GM21526 (cell line): ENCODE measurements at regions not wholly inside any gene's neighbourhood (a gene's known extent, or its start where the extent isn't known, plus 50 kb on each side); places are given as distances from the start of the nearest gene placed in this dataset.
"Not testable (repeated sequence)": the region's sequence is repeated elsewhere in the genome, so short reads cannot be mapped to it uniquely, and the experiment has no call there.

Source experiments
- ATAC-seq: cut with Tn5 transposase; IDR thresholded peaks from one replicate; pipeline ENCODE4 v1.9.1; 2021; ENCODE audit warnings: moderate library complexity; ENCODE audit not compliant: unreplicated experiment, low FRiP score

DNA sequence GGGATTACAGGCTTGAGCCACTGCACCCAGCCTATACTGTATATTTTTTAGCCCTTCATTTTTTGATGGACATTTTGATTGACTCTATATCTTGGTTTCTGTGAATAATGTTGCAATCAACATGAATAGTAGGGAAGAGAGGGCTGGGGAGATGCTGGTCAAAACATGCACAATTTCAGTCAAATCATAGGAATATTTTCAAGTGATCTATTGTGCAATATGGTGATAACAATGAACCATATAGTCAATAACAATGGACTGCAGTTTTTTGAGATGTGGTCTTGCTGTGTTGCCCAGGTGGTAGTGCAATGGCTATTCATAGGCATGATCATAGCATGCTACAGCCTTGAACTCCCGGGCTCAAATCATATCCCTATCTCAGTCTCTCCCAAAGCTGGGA is 264.7 kb upstream of the TMEFF2 start:
- no peak for ATAC-seq

DNA sequence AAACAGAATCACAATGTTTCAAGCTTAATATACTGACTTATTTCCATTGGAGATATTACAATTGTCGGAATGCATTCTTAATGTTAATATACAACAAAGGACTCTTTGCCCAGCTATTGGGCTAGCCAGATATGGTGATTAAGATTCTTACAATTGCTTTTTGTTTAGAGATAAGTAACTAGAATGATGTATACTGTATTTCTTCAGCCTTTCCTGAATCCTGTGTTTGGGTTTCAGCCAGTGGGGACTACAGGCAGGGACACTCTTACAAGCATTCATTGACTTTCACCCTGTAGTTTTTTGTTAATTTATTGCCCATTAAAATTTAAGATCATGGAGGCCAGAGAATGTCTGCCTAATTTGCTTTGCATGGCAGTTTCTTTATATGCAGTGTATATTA is 254.1 kb upstream of the TMEFF2 start:
- ATAC-seq = no peak

DNA sequence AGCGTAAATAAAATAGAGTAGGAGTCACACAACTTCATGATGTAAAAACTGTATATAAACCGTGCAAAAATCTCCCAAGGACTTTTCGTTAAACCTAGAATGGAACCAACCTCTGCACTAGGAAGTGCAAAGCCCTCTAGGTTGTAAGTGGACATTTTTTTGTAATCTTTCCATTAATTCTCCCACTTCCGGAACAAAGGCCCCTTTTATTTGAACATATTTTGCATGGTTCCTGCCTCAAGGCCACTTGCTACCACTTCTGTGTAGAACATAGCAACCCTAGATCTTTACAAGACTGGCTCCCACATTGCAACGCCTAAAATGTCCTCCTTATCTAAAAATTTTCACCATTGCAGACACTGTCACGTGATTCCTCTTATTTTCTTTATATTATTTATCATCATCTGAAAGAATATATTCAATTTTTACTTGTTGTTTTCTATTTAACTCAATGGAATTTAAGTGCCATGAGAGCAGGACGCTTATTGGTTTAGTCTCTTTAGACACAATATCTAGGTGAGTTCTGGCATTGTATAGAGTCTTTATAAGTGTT is 249.6 kb upstream of the TMEFF2 start:
- ATAC-seq = no peak

DNA sequence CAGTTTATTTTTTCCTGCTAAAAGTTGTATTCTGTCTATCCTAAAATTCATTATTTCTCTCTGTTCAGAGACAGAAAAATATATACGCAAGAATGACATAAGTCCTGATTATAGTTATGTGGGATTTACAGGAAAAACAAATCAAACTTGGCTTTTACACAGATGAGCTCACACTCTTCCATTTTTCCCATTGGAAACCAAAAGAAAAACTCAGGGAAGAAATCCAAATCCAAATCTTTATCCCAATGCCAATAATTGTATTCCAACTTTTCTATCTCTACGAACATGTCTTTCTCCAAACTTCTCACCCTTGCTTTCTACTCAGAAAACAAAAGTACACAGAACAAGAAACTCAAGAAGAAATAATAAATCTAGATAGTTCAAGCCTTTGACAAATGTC is 249.1 kb upstream of the TMEFF2 start:
- ATAC-seq = no peak

DNA sequence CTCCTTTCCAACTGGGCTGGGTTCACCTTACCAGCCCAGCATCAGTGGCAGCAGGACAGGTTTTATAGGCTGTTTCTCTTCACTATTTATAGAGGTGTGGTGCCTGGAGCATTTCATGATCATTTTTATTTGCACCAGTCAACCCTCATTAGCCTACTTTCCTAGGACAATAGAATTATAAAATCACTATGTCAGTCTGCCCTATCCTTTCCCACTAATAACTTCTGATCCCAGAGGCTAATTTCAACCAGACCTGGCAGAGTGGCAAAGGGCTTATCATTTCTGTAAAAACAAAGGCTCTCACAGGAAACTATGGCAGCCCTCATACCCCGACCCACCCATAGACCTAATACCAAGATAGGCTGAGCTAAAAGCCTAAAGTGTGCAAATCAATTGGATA is 243.5 kb upstream of the TMEFF2 start:
- ATAC-seq = no peak

DNA sequence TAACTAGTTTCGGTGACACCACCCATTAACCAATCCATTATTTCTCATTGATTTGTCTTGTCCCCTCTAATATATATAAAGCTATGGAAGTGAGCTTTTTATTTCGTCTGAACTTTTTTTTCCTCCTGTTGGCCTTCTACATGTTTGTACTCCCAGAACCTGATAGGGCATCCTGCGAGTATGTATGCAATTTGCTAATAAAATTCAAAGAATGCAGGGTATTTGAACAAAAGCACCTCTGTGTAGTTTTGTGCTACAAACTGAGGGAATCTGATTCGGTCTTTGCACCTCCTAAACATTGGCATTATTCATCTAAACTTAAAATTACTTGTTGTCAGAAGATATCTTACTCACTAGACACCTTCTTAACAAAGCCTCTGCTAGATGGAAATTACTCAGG is 242.9 kb upstream of the TMEFF2 start:
- ATAC-seq = no peak

DNA sequence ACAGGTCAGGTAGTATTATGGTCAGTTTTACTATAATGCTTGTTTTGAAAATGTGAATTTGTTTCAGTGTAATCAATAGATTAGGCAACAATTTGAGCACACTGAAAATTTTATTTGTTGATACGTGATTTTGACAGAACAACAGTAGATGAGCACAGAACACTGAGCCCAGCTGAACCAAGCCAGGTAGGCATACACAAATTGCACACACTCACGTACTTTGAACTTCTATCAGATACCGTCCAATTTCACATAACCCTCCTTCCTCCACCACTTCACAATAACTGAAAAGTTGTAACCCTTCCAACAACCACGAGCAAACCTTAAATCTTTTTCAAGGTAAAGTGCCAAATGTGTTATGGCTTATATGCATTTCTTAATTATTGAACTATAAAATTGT is 229.5 kb upstream of the TMEFF2 start:
- no peak for ATAC-seq

DNA sequence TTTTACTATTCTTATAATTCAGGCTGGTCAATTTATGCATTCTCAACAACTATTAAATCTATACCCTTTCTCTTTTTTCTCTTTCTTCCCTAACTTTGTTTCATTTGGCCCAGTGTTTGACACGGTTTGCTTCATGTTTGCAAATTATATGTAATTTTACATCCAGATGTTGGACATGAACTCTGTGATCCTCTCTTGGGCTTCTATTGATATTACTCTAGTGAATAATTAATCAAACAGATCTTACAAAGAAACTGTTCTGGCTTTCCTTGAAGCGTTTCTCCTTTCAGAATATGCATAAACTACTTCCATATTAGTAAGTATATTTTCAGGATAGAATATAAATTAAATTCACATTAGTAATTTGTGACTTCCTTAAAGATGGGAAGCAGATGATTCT is 225.1 kb upstream of the TMEFF2 start:
- ATAC-seq = no peak

DNA sequence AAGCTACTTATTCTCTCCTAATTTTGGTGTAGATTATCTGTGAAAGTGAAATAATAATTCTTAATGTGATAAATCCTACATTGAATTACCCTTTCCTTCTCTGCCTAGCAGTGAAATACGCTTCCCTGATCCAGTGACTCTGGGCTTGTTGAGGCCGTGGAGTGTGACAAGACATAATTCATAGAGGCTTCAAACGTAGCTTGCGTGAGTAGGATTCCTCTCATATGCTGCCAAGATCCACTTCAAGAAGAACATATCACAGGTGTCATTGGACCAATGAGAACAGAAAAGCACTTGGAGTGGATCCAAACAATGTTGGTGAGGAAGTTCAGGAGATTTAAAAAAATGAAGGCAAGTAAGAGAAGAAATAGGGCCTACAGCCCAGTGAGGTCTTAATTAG is 221.3 kb upstream of the TMEFF2 start:
- no peak for ATAC-seq

DNA sequence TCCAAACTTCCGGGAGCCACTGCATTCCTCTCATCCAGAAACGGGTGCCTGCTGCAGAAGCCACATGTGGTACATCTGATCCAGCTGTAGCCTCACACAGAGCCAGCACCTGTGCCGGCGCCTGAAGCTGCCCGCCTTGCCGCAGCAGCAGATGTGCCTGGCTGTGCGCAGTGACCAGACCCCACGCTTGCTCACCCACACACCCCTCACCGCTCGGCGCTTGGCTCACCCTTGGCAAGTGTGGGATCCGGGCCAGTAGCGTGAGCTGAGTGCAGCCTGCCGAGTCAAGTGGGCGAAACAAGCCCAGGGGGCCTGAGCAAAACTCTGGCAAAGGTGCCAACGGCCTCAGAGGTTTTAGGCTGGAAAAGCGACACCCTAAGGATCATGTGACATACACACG is 220.1 kb upstream of the TMEFF2 start:
- no peak for ATAC-seq

DNA sequence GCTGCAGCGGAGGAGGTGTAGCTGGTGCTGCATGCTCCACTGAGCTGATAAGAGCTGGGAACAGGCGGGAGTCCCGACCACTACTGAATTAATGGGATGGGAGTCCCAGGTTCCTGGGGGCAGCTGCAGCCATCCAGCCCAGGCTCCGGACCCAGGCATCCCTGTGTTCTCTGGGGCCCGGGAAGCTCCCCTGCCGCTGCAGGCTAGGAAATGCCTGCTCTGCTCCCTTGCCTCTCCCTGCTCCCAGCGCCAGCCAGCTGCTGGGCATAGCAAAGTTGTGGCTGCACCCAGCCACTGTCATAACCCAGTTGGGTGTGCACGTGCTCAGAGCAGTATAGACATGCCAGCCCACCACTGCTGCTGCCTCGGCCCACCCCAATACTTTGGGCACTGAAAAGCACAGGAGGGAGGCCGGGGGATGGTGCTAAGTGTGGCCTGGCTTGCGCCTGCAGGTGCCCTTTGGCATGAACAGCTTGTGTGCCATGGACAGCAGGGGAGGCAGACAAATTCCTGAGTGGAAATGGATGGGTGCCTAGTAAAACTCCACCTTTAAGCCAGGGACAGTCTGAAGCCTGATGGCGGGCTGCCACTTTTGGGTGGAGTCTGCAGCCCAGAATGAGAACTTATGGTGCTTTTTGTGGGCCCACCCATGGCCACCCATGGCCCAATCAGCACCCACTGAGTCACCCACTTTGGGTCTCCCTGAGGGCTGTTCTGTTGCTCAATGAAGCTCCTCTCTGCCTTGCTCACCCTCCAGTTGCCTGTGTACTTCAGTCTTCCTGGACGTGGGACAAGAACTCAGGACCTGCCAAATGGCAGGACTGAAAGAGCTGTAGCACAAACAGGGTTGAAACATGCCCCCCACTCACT is 219.3 kb upstream of the TMEFF2 start:
- no peak for ATAC-seq

DNA sequence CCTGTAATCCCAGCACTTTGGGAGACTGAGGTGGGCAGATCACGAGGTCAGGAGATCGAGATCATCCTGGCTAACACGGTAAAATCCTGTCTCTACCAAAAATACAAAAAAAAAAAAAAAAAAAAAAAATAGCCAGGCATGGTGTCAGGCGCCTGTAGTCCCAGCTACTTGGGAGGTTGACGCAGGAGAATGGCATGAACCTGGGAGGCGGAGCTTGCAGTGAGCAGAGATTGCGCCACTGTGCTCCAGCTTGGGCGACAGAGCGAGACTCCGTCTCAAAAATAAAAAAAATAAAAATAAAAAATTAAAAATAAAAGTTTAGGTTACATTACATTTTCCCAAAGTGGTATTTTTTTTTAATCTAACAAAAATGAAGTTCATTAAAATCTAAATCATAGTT is 218.1 kb upstream of the TMEFF2 start:
- not testable (repeated sequence) for ATAC-seq

DNA sequence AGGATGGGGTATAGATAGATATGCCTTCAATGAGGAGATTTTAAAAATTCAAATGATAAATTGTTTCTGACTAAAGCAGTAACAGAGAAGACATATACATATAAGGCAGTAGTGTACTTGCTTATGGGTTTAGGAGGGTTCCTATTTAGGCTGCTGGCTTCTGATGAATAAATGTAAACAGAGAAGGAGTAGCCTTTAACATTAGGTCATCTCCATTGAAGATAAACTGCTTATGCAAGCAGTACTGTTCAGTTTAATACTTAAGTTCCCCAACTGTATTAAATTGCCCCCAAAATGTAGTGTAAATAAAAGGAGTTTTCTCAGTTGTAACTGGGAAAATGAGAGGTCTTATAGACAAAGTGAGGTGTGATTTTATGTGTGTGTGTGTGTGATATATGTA is 217.7 kb upstream of the TMEFF2 start:
- ATAC-seq = no peak

DNA sequence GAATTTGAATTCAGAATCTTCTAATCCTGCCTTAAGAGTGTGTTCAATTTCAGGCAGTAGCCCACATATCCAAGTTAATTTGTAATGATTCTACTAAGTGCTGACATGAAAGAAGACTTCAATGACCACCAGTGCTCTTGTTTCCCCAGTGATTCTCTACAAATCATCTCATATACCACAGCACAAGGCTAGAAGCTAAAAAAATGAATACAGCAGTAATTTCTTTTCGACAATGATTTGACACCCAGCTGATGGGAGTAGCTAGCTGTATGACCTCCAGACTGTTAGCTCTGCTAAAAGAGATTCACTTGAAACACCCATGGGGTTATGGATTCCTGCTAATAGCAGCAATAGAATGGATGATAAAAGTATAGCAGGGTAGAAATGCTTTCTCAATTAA is 217.0 kb upstream of the TMEFF2 start:
- no peak for ATAC-seq

DNA sequence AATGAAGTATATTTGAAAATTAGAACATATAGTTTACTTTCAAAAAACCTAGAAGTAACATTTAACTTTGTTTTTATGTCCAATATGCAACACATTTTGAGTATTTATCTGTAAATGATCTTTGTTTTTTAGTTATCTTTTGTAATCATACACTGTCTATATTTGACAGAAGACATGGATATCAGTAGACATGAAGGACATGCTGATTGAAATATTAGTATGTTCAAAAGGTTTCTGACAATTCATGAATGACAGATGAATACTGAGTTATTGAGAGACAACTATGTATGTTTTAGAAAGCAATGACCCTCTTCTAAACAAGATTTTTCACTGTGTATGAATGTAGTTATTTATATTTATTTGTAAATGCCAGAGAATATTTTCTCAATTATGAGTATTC is 215.6 kb upstream of the TMEFF2 start:
- ATAC-seq = no peak

DNA sequence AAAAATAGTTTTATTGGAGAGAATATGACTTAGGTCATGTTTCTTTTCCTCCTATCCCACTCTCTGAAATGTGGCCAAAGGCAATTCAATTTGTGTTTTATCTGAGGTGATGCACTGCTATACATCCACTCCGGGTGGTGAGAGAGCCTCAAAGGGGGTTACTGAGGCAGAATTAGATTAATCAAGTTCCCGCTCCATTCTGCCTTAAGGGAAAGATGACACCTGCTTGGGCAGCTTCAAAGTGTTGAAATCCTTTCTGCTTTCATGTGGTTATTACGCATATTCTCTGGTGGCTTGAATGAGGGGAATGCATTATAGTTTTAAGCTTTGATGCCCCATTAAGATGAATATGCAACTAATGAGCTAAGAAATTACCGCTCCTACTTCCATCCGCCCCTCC is 213.0 kb upstream of the TMEFF2 start:
- ATAC-seq = no peak

DNA sequence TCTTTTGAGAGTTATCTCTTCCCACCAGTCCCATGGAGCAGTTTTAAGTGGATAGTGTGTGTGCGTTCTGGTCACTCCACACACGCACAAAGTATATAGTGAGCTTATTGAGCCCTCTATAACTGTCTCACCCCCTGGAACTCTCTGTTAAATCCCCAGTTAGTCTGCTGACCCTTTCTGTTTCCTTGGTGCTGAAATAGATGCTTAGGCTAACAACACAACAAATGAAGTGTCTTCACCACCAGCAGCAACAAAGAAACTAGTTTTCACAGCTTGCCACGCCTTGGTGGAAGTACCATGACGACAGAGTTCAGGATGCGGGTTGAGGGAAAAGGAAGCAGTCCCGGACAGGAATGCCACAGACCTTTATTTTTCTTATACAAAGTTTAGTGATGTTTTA is 203.5 kb upstream of the TMEFF2 start:
- no peak for ATAC-seq

DNA sequence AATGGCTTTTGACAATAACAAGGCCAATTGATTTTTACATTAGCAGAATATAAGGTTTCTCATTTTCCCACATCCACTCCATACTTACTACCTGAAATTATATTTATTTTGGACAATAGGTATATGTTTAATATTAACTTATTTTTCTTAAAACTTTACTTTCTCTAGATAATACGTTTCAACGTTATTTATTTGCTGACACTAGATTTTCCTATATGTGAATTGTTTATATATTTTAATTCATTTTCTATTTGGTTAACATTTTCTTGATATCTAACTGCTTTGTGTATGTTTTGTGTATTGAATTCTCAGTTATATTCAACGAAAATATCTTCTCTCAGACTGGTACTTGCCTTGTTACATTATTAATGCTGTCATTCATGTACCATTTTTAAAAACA is 199.9 kb upstream of the TMEFF2 start:
- no peak for ATAC-seq

DNA sequence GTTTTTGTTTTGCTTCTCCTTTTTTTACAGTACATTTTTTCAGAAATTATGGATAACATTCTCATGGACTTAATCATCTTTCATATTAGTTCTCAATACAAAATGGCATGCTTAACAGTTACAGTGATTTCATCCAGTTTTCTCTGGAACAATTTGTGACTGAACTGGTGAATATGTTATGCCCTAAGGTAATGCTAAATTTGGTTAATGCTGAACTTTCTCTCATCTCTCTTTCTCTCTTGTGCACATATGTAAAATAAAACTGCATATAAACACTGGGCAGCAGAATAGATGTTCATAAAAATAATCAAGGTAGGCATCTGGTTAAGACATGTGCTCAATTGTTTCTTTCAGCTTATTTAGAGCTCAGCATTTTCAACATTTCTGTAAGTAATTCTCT is 196.3 kb upstream of the TMEFF2 start:
- ATAC-seq = no peak

DNA sequence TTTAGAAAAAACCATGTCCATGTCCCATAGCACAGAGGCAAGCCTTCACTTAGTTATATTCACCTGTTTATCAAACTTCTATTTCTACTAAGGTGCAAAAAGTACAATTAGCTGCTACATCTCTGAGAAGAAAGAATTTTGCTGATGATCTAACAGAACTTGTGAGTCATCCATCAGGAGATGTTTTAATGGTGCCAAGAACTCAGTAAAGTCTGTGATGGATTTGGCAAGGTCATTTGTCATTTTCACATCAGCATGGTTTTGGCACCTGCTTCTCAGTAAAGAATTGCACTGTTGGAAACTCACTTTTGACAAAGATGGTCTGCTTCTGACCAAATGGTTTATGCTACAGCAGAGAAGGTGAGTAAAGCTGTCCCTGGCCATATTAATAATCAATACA is 195.7 kb upstream of the TMEFF2 start:
- ATAC-seq = no peak

DNA sequence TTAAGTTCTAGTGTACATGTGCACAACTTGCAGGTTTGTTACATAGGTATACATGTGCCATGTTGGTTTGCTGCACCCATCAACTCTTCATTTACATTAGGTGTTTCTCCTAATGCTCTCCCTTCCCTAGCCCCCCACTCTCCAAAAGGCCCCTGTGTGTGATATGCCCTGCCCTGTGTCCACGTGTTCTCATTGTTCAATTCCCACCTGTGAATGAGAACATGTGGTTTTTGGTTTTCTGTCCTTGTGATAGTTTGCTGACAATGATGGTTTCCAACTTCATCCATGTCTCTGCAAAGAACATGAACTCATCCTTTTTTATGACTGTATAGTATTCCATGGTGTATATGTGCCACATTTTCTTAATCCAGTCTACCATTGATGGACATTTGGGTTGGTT is 189.5 kb upstream of the TMEFF2 start:
- ATAC-seq = not testable (repeated sequence)

DNA sequence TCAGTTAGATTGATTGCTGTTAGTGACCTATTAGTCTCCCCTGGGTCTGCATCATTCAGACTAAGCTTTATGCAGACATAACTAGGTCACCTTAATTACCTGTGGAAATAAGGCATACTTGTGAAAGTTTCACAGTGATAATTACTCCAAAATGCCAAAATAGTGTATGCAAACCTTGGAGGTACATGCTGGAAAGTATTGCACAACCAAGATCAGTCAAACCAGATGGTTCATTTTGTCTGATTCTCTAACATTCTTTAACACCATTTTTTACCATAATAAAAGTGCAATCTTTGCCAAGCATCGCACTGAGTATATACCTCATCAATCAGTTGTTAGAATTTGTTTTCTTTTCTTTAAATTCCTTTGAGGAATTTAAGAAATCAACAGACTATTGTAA is 186.3 kb upstream of the TMEFF2 start:
- ATAC-seq = no peak

DNA sequence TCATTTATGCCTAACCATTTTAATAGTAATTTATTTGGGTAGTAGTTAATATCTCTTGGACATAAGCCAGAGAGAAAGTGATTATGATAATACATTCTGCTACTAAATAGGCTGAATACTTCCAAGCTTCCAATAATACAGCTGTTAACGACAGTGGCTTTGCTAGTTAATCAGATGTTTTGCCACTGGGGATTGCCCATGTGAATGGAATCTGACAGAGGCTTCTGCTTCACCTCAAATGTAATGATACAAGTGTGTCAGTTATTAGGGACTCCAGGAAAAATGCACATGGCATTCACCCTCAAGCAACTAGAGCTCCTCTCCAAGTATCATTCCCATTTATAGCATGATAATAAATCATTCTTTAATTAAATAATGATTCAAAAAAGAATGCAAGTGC is 185.0 kb upstream of the TMEFF2 start:
- no peak for ATAC-seq
